22Rv1 (cell line): ENCODE measurements at regions not wholly inside any gene's neighbourhood (a gene's known extent, or its start where the extent isn't known, plus 50 kb on each side); places are given as distances from the start of the nearest gene placed in this dataset.

Source experiments
- H3K27ac ChIP-seq: fragments of 450-650 bp; 2 replicates; pipeline ENCODE4 v1.5.1; 2017
- CTCF ChIP-seq: fragments of 450-650 bp; IDR thresholded peaks from 2 replicates; pipeline ENCODE4 v1.5.1; 2017; ENCODE audit warnings: mild to moderate bottlenecking
- ZFX ChIP-seq: fragments of 450-650 bp; IDR thresholded peaks from 2 replicates; pipeline ENCODE4 v1.6.1; 2017; ENCODE audit warnings: antibody characterized with exemption, borderline replicate concordance

- no peak overlapping the region for H3K27ac ChIP-seq
- no peak for TF ChIP-seq CTCF
- TF ChIP-seq ZFX: no peak
Measured at GRCh38 chr7:12085516-12085915, 125.6 kb upstream of the TMEM106B start.

- TF ChIP-seq ZFX (no peak), CTCF (no peak)
- no peak overlapping the region for H3K27ac ChIP-seq
Measured at GRCh38 chr7:12089951-12090756, 120.9 kb upstream of the TMEM106B start.

GRCh38 chr7:12090757-12091221 lies 120.3 kb upstream of the TMEM106B start:
- no peak overlapping the region for H3K27ac ChIP-seq
- no peak for TF ChIP-seq ZFX
- no peak for TF ChIP-seq CTCF

GRCh38 chr7:12091231-12091630 lies 119.9 kb upstream of the TMEM106B start:
- no peak overlapping the region for H3K27ac ChIP-seq
- TF ChIP-seq CTCF (no peak), ZFX (no peak)

GRCh38 chr7:12092499-12093130 lies 118.5 kb upstream of the TMEM106B start:
- no peak for TF ChIP-seq ZFX
- no peak for TF ChIP-seq CTCF

GRCh38 chr7:12093365-12093764 lies 117.7 kb upstream of the TMEM106B start:
- no peak for TF ChIP-seq ZFX
- TF ChIP-seq CTCF: no peak
- no peak overlapping the region for H3K27ac ChIP-seq

More at GRCh38 chr7:12092499-12093130, 118.5 kb upstream of the TMEM106B start:
- H3K27ac ChIP-seq: no peak overlapping the region

- no peak overlapping the region for H3K27ac ChIP-seq
- TF ChIP-seq ZFX (no peak), CTCF (no peak)
Measured at GRCh38 chr7:12094365-12094921, 116.7 kb upstream of the TMEM106B start.
